ENCODE measurements at regions not wholly inside any gene's neighbourhood (a gene's known extent, or its start where the extent isn't known, plus 50 kb on each side); places are given as distances from the start of the nearest gene placed in this dataset.

DNA sequence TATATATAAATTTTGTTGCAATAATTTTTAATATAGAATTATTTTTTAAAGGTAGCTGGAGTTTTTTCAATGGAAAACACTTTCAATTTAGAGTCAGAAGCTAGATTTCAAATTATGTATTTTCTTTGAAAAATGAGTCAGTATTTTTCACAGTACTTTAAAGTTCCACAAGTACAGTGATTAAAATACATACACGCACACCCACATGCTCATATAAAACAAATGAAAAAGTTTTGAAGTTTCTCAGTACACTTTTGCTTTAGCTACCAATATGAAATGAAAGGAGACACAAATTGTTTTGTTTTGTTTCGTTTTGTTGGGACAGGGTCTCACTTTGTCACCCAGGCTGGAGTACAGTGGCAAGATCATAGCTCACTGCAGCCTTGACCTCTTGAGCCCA is 98.6 kb downstream of the CYB561 start:
- TF ChIP-seq POLR2A (IDR thresholded peaks at IDR 0.05): no peak
- TF ChIP-seq, protein P1, sequence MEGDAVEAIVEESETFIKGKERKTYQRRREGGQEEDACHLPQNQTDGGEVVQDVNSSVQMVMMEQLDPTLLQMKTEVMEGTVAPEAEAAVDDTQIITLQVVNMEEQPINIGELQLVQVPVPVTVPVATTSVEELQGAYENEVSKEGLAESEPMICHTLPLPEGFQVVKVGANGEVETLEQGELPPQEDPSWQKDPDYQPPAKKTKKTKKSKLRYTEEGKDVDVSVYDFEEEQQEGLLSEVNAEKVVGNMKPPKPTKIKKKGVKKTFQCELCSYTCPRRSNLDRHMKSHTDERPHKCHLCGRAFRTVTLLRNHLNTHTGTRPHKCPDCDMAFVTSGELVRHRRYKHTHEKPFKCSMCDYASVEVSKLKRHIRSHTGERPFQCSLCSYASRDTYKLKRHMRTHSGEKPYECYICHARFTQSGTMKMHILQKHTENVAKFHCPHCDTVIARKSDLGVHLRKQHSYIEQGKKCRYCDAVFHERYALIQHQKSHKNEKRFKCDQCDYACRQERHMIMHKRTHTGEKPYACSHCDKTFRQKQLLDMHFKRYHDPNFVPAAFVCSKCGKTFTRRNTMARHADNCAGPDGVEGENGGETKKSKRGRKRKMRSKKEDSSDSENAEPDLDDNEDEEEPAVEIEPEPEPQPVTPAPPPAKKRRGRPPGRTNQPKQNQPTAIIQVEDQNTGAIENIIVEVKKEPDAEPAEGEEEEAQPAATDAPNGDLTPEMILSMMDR (IDR thresholded peaks at IDR 0.05): no peak

All from thyroid gland (tissue), 4 donors.